H1 (cell line): ENCODE measurements at regions not wholly inside any gene's neighbourhood (a gene's known extent, or its start where the extent isn't known, plus 50 kb on each side); places are given as distances from the start of the nearest gene placed in this dataset.

Source experiments
- EP300 ChIP-seq, 2 experiments: IDR thresholded peaks; 1 replicate in 1 of 2; 2 replicates in 1 of 2; pipeline ENCODE4 v1.6.1; 2011 to 2012; ENCODE audit warnings: low read depth in 2 of 2, low read length in 2 of 2, mild to moderate bottlenecking in 2 of 2, borderline replicate concordance in 1 of 2, inconsistent platforms in 1 of 2, moderate library complexity in 1 of 2
- JUND ChIP-seq: IDR thresholded peaks from 2 replicates; pipeline ENCODE4 v1.6.1; 2011; ENCODE audit warnings: mild to moderate bottlenecking, improper control_type of control experiment, low read length
- KDM4A ChIP-seq: IDR thresholded peaks from one replicate; pipeline ENCODE4 v1.7.1; 2012; ENCODE audit warnings: low read depth, mild to moderate bottlenecking, moderate library complexity, low read length, inconsistent platforms; ENCODE audit not compliant: severe bottlenecking
- PHF8 ChIP-seq: fragments of 200-600 bp; sonication (generic); conservative IDR thresholded peaks from 2 replicates; pipeline ENCODE4 v1.7.1; 2012; ENCODE audit warnings: low read depth, mild to moderate bottlenecking, inconsistent platforms, low read length, moderate library complexity
- POLR2AphosphoS5 ChIP-seq: IDR thresholded peaks from 2 replicates; pipeline ENCODE4 v1.6.1; 2011; ENCODE audit warnings: low read depth, low read length
- RBBP5 ChIP-seq: IDR thresholded peaks from 2 replicates; pipeline ENCODE4 v1.7.1; 2012; ENCODE audit warnings: low read depth, mild to moderate bottlenecking, inconsistent platforms, low read length, moderate library complexity, borderline replicate concordance
- SAP30 ChIP-seq: fragments of 300-600 bp; sonication (generic); IDR thresholded peaks from 2 replicates; pipeline ENCODE4 v1.7.1; 2012; ENCODE audit warnings: low read length, moderate library complexity, mild to moderate bottlenecking, inconsistent platforms; ENCODE audit not compliant: insufficient read depth, insufficient replicate concordance
- SUZ12 ChIP-seq: fragments of 200-600 bp; sonication (generic); IDR thresholded peaks from 2 replicates; pipeline ENCODE4 v1.6.1; 2012; ENCODE audit warnings: mild to moderate bottlenecking, inconsistent platforms, low read length, moderate library complexity, mixed read lengths
- YY1 ChIP-seq: IDR thresholded peaks from 2 replicates; pipeline ENCODE4 v1.6.1; 2011; ENCODE audit warnings: low read depth, mild to moderate bottlenecking, low read length
- TF ChIP-seq, protein P1 (sequence below): IDR thresholded peaks from 2 replicates; pipeline ENCODE4 v1.6.1; 2011; ENCODE audit warnings: low read depth, mild to moderate bottlenecking, low read length; ENCODE audit not compliant: insufficient read depth

DNA sequence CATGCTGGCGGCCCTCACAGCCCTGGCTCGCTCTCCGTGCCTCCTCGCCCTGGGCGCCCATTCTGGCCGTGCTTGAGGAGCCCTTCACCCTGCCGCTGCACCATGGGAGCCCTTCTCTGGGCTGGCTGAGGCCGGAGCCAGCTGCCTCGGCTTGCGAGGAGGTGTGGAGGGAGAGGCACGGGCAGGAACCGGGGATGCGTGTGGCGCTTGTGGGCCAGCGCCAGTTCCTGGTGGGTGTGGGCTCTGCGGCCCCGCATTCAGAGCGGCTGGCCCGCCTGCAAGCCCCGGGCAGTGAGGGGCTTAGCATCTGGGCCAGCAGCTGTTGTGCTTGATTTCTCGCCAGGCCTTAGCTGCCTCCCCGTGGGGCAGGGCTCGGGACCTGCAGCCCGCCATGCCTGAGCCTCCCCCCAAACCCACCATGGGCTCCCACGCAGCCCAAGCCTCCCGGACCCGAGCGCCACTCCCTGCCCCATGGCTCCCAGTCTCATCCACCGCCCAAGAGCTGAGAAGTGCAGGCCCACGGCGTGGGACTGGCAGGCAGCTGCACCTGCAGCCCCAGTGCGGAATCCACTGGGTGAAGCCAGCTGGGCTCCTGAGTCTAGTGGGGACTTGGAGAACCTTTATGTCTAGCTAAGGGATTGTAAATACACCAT is 163.4 kb upstream of the LRRC4C start (continued):
- no peak for TF ChIP-seq EP300 (IDR thresholded peaks at IDR 0.05; ENCODE audit: borderline replicate concordance in 1 of 2, low read depth in 2 of 2, low read length in 2 of 2)
- no peak for TF ChIP-seq PHF8
- no peak for TF ChIP-seq JUND
- TF ChIP-seq SUZ12 = no peak
- TF ChIP-seq, protein P1, sequence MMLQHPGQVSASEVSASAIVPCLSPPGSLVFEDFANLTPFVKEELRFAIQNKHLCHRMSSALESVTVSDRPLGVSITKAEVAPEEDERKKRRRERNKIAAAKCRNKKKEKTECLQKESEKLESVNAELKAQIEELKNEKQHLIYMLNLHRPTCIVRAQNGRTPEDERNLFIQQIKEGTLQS = no peak
- TF ChIP-seq KDM4A = no peak
- TF ChIP-seq POLR2AphosphoS5 = no peak
- TF ChIP-seq YY1 = no peak
- no peak for TF ChIP-seq RBBP5
- TF ChIP-seq SAP30 = no peak
